ENCODE measurements at regions not wholly inside any gene's neighbourhood (a gene's known extent, or its start where the extent isn't known, plus 50 kb on each side); places are given as distances from the start of the nearest gene placed in this dataset.

- no peak for TF ChIP-seq REST (IDR thresholded peaks at IDR 0.05; ENCODE audit: borderline replicate concordance)
- TF ChIP-seq RAD21 (conservative IDR thresholded peaks at IDR 0.05) = no peak
- no peak for TF ChIP-seq EZH2 (IDR thresholded peaks at IDR 0.05; ENCODE audit: borderline replicate concordance, insufficient read depth, low read length, poor library complexity, severe bottlenecking)
- no peak for TF ChIP-seq POLR2AphosphoS5 (IDR thresholded peaks at IDR 0.05)
- no peak for TF ChIP-seq CTCF (IDR thresholded peaks at IDR 0.05; ENCODE audit: poor library complexity, severe bottlenecking)
- no peak for TF ChIP-seq EP300 (conservative IDR thresholded peaks at IDR 0.05; ENCODE audit: poor library complexity, severe bottlenecking)
- no peak for TF ChIP-seq TAF1 (IDR thresholded peaks at IDR 0.05; ENCODE audit: low read depth)
- TF ChIP-seq SMC3 (conservative IDR thresholded peaks at IDR 0.05; ENCODE audit: poor library complexity) = no peak
Observed at GRCh38 chr4:82053396-82053795, 320.4 kb downstream of the HNRNPD start.
